NCI-H187 (cell line): ENCODE measurements at regions not wholly inside any gene's neighbourhood (a gene's known extent, or its start where the extent isn't known, plus 50 kb on each side); places are given as distances from the start of the nearest gene placed in this dataset.
A peak's percentile ranks its signal among the peaks of the same experiment; 100 is the strongest.

Experiments
- DNase-seq, 2 experiments: peaks; one replicate each; lab custom pipeline; 2025; lab: John Stamatoyannopoulos, UW

DNA sequence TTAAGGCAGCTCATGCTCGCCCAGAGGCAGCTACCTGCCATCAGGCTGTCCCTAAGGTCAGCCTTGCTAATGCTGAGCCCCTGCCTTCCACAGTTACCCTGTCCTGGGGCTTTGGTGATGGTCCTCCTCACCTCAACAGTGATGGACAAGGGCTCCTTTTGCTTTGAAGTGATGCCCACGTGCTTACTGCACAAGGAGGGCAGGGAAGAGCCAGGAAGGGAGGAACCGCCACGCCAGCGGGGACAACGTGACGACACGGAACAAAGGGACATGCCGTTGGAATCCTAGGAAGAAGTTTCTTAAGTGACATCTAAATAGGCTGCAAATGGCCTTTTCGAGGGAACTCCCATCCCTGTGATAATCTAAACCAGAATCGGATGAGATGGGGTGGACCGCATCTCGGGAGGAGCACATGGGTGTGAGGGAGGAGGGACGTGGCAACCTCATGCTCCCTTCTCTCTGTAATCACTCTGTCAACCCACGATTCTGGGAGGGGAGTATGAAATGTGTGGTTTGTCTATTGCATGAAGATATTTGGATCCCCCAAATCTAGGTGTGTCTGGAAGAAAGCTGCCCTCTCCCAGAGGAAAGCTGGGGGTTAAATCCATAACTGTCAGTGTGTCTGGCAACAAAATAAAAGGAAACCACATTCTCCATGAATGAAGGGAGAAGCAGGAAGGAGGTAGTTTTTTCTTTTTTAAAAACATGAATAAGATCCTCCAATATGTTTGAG, 110.9 kb upstream of the IRF2BP2 start:
- DNase-seq, result no peak

DNA sequence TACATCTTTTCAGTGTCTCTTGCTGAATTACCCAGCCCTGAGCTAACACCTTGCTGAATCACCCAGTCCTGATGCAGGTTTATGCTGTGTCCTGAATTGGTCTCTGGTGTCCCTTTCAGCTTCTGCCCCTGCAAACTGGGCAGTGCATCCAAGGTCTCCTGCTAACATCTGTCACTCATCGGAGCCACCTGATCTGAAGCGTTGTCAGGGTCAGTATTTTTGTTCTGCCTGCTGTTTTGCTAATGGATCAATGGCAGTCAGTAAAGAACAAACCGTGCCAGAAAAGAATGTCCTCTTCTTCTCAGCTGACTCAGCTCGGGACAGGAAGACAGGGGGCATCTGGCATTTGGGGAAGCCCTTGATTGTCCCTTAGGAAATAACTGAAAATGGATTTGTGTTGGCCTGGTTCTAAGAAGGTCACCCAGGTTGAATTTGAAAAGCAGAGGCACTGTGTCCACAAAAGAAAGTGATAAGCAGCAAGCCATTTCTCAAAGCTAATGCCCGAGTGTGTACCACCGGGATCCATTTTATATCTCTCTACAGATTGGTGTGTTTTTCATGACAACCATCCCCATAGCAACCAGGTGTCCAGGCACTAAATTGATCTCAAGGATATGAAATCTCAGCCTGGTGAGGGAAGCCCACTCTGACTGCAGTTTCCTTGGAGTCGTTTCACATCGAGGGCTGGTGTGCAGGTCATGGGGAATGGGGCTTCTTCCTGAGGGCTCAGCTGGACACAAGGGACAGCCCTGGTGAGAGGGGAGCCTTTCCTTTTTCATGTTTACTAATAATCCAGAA, 109.7 kb upstream of the IRF2BP2 start:
- DNase-seq, result no peak

DNA sequence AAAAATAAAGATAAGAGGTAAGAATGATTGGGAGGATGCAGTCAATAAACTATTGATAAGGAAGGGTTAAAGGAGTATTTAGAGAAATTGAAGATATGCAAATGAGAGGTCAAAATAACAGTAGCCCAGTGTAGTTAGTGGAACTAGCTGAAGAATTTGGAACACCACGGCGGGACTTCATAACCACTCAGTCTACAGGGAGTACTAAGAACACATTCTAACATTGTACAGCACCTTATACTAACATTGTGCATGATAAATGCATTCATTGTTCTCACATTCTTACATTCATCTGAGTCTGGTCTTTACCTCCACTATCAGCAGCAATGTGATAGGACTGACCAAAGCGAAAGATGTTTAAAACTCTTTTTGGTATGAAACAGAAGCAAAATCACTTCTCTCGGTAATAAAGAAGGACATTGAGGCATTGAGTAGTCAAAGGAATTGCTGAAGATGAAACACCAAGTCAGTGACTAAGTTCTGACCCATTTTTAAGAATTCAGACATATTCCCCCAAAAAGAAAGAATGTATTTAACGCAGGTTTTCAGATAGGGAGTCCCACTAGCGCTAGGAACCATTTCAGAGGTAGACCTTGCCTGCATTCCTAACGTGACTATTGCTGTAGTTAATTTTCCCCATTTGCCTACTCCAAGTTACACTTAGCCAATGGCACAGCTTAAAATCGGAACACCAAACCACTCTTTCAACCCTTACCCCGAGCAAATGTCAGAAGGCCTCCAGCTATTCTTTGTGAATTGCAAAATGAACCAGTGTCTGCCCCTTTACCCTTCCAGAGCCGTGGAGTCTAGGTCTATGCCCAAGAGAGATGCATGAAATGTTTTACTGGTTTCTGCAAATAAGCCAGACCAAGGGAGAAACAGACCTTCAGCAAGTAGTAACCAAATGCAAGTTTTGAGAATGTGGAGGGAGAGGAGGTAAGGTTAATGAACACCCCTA, 108.8 kb upstream of the IRF2BP2 start:
- no peak for DNase-seq

DNA sequence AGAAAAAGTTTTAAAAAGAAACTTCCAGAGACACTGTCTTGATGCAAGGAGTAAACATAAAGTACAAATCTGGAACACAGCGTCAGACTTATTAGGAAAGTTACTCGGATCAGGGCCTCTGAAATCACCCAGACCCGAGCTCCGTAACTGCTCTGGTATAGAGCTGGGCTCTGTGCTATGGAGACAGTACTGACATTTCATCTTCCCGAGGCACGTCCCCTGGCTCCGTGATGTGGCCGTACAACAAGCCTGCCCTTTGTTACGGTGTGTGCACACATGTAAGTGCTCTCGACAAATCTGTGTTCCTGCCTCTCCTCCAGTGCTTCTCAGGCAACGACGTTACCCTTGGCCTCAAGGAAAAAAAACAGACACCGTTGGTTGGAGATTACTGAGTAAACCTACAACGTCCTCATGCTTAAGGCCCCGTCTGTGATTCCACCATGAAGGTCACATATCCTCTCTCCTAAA, 107.0 kb upstream of the IRF2BP2 start:
- peak; percentile 10 to 52 for DNase-seq

DNA sequence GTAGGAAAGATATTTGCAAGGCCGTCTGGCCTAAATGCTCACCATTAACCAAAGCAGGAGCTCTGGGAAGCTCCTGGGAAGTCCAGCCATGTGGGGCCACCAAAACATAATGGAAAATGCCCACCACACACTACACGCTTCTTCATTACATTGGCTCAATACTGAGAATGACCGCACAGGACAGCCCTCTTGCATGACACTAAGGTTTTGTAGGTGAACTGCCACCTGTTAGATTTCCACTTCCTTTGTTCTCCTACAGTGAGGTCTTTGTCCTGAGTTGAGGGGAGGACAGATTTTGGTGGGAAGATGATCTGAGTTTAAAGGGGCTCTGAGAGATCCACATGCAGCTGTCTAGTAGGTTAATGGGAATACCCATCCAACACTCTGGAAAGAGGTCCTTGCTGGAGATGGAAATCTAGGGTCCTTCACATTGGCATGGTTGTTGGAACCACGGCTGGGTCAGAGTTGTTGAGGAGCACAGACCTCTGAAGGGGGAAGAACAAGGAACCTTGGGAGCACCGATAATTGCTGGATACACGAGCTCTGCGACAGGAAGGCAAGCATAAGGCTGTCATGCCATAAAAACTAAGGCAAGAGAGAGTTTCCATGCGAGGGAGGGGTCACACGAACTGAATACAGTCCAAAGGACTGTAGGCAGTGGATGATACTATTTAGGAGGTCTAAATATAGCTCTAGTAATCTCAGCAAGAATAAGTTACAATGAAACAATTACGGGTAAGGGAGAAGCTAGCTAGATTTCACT, 105.5 kb upstream of the IRF2BP2 start:
- no peak for DNase-seq

DNA sequence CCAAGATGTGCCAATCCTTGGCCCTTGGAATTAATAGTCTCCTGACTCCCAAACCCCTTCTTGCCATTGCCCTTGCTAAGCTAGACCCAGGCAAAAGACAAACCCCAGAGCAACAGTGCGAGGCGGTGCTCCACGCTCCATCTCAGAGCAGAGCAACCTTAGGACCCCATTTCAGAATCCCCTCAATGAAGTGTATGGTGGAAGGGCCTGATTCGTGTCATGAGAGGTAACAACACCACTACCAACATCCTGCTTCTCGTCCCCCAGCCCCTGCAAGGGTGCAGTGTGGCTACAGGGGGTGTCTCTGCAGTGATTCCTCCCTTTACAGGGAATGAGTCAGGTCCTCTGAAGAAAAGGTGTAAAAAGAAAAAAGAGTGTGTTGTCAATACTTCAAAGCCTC, 103.9 kb upstream of the IRF2BP2 start:
- no peak for DNase-seq

DNA sequence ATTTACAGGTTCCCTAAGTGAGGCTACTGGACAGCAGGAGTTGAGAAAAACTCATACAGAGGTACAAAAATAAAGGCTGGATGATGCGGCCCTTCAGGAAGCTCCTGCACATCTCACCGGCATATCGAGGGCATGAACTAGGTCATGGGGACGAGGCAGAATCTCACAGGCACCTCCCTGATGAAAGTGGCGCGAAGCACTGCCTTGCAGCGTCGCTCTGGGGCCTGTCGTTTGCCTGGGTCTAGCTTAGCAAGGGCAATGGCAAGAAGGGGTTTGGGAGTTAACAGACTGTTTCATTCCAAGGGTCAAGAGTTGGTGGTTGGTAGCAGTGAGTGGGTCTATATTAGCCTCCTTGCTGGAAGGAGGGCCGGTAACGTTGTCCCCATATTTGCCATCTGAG, 103.5 kb upstream of the IRF2BP2 start:
- no peak for DNase-seq

DNA sequence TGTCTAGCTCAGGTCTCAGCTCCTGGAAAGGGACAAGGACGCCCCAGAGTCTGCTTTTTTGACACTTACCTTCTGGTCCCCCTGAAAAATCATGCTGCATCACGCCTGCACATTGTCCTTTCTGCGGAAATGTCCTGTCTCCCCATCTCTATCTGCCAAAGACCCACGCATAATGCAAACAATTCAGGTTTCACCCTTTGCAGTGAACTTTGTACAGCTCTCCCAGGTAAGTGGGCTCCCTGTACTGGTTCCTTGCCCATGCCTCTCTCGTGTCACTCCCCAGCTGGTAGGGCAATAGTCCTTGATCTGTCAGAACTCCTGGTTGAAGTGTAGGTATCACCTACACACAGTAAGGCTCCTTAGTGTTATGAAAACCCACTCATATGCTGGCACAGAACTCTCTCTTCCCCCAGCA, 102.9 kb upstream of the IRF2BP2 start:
- no peak for DNase-seq

DNA sequence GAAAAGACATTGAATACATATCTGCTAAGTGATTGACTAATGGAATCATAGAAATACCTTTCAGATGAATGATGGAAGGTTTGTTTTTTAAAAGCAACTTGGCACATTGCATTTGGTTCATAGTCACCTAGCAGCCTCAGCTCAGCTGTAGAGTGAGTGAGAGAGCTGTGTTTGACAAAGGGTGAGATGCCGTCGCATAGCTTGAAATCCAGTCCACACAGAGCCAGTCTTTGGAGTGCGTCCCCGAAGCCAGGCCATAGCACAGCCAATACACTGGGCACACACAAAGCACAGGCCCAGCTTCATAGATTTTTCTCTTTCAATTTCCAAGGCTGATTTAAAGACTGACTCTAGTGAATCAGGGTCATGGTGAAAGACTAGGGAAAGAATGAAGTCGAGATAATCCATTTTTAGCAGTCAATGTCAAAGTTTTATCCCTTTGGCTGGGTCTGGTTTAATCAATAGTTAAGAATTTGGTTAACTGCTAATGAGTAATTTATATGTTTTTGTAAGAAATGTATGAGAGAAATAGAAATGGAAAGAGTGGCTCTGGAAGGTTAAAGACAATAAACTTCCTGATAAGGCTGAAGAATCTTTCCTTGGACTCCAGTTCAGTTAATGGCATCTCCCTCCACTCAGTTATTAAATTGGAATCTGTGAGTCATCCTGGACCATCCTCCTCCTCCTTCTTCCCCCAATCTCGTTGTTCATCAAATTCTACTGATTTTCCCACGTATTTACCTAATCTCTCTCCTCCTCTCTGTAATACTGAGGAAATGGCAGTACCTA, 101.2 kb upstream of the IRF2BP2 start:
- no peak for DNase-seq

DNA sequence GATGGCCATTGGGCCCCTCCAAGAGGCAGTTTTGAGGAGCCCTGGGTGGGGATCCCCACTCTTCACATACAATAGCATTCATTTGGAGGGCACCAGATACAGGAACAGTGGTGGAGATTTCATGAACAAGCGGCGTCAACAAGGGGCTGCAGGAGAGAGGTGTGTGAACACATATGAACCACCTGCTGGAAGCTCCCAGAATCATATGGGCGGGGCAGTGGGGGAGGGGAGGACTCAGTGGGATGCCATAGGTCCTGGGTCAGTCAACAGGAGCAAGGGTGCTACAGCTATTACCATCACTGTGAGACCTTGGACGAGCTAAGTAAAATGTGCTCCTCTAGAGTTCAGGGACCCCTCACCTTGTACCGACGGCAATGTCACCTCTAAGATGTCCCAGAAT, 100.4 kb upstream of the IRF2BP2 start:
- no peak for DNase-seq

DNA sequence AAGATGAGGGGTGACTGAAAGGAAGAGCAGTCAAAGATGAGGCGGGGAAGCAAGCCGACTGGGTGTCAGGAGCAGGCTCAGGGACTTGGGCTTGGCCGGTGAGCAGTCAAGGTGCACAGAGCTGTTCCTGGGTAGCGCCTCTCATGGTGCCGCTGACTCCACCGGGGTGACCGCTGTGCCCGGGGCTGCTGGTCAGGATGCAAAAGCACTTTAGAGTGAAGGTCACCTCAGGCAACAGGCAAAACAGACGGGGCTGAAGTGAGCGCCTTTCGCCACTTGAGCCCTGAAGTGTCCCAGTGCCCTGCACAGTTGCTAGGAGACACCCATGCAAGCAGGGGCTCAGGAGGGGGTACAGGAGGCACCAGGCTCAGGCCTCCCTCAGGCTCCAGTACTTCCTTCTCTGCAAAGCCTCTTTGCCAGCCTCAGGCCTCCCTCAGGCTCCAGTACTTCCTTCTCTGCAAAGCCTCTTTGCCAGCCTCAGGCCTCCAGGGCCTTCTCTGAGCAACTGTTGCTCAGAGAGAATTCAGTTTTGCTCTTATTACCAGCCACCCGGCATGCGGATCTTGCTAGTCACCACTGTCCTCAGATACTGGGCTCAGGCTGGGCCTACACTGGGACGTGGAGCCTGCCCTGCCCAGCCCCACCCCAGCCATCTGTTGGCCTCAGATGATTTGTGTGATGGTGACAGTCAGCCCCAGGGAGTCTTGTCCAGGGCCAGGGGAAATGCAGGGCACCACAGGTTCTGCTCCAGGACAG, 99.7 kb upstream of the IRF2BP2 start:
- no peak for DNase-seq

DNA sequence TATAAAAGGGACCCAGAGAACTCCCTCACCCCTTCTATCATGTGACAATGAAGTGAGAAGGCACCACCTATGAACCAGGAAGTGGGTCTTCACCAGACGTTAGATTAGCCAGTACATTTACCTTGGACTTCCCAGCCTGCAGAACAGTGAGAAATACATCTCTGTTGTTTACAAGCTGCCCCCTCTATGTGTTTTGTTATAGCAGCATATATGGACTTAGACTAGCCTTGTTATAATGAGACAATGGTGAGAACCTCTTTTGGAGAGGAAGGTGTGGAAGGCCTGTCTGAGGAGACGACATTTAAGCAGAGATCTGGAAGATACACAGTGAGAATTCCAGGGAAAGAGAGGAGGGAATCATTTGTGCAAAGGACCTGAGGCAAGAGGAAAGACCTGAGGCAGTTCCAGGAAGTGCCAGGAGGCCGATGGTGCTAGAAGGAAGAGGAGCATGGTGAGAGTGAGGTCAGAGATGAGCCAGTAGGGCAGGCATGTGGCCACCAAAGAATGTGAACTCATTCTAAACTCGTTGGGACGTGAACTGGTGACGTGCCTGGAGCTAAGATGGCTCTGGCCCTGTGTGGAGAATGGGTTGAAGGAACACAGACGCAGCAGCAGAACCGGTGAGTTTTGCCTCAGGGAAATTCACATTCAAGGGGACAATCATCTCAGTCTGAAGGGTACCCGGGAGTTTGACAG, 98.9 kb upstream of the IRF2BP2 start:
- no peak for DNase-seq

DNA sequence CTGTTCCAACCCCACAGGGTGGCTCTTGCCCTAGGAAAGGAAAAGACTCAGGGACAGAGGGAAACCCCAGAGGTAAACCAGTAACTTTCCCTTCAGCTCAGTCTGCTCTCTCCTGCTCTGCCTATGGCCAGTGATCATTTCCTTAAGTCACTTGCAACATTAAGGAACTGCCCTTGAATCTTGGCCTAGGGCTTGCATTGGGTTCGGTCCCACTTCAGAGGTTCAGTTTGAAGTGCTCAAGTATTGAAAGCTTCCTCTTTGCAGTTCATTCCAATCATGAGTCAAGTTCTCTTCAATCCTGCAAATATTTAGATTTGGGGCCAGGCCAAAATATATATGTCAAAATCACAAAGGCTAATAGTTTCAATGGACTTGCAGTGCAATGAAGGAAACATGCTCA, 97.7 kb upstream of the IRF2BP2 start:
- no peak for DNase-seq

DNA sequence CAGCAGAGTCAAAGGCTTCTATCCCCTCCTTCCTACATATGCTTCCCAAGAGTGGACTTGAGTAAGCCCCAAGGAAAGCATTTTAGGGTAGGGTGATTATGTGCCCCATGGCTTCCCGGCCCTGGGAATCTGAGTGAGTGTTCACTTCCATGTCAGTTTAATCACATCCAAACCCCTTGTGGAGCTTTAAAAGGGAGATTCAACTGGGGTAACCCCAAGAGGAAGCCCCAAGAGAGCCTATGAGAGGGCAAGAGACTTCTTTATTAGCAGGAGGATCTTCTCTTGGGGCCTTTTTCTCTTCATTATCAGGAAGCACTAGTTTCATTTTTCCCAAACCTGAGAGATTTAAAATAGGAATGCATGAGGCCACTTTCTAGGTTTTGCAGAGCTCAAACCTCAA, 97.0 kb upstream of the IRF2BP2 start:
- DNase-seq, result no peak

DNA sequence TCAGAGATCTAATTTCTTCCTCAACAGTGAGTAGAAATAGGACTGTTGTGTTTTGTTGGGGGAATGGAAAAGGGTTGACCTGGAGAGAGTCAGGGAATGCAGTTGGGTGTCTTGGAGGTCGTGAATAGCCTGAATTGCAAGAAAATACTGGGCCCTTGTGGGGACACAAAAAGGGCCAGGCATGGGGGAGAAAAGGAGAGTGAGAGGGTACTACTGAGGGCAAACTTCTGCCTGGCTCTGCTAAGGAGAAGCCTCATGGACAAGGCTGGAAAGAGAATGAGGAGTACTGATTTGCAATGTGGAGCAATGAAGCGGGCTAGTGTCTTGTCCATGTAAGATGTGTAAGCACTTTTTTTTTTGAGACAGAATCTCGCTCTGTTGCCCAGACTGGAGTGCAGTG, 96.2 kb upstream of the IRF2BP2 start:
- no peak for DNase-seq

DNA sequence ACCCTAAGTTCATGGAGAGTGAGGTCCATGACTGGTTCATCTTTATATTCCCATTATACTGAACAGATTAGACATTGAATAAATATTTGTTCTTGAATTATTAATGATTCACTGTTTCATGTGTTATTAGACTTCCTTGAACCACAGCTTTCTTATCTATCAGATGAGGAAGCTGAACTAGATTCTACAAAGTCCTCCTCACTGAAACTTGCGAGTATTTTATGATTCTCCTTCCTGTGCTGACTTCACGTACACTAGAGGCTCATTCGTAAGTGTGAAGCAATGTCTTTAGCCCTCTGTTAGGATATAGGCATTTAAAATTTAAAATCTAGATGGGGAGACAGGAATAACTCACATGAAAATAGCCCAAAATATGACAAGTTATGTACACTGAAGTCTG, 95.6 kb upstream of the IRF2BP2 start:
- no peak for DNase-seq

DNA sequence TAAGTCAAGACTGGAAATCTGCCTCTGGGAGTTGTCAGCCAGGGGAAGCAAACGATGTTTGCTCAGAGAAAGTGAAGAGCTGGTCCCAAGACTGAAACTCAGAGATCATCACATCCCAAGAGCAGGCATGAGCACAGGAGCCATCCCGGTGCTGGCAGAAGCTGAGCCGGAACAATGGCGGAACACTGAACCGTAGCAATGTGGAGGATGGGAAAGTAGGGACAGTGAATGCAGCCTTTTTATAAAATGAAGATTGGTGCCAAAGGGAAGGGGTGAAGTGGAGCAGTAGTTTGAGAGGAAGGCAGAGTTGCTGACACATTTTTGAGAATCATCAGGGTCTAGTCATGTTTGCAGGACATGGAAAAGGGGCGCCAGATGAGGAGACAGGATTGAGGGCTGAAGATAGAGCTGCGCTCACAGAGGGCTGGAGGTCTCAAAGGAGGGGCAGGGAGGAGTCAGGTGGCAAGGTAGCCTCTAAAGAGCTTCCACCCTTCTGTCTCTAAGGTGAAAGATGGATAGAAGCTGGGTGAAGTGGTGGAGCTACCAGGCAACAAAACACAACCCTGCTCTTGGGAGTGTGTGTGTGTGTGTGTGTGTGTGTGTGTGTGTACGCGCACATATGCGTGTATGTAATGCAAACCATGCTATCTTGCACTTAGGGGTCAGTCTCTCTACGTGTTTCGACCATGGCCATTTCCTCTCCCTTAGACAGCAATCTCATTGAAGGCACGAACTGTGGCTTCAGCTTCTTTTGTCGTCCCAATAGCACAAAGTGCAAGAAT, 94.3 kb upstream of the IRF2BP2 start:
- no peak for DNase-seq

DNA sequence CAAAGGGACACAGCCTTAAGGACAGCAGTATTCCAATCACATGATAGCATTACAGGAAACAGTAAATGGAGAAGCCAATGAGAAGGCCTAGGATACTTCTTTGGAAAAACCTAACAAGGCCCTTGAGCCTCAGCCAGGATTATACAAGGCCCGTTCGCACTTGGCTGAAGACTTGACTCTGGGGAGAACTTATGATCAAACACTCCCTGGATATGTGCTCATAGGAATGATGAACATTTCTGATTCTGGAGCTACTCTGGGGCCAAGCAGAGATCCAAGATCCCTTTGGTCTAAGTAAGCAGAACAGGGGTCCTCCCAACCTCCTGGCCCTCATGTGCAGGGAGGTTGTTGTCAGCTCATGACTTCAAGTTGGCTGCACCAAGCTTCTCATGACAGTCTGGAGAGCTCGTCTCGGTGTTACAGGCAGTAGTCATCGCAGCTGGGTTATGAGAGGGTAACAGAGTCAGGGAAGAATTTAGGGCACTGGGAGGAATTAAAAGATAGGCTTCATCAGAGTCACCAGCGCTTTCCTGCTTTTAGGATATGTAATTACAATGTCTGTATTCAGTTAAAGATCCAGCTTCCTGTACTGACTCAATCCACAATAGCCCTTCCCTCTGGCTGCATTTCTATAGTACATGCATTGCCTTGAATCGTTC, 92.5 kb upstream of the IRF2BP2 start:
- DNase-seq, result no peak
